Upper lobe of left lung (tissue), 6 donors: ENCODE measurements at regions not wholly inside any gene's neighbourhood (a gene's known extent, or its start where the extent isn't known, plus 50 kb on each side); places are given as distances from the start of the nearest gene placed in this dataset.

ENCODE experiments used
- ATAC-seq, 2 donors: fragments of 200-7000 bp; cut with Tn5 transposase; one replicate each; pipeline ENCODE4 v1.9.1; 2022; ENCODE audit warnings: mild to moderate bottlenecking in 2 of 2, moderate library complexity in 2 of 2; ENCODE audit not compliant: low FRiP score in 2 of 2
- DNase-seq, 2 donors: peaks; one replicate each; pipeline ENCODE4 v3.0.0-alpha.2; 2019 to 2020
- H3K27ac ChIP-seq, 4 donors: fragments of 200-600 bp; sonication (generic); one replicate each; pipeline ENCODE4 v1.5.1; 2016 to 2019
- H3K27me3 ChIP-seq, 4 donors: fragments of 200-600 bp; sonication (generic); one replicate each; pipeline ENCODE4 v1.5.1; 2017 to 2019
- H3K36me3 ChIP-seq, 4 donors: fragments of 200-600 bp; sonication (generic); one replicate each; pipeline ENCODE4 v1.5.1; 2016 to 2019
- H3K4me1 ChIP-seq, 4 donors: fragments of 200-600 bp; sonication (generic); one replicate each; pipeline ENCODE4 v1.5.1; 2018 to 2019
- H3K4me3 ChIP-seq, 4 donors: fragments of 200-600 bp; sonication (generic); one replicate each; pipeline ENCODE4 v1.5.1; 2017 to 2019; ENCODE audit warnings: mild to moderate bottlenecking in 2 of 4, moderate library complexity in 1 of 4
- H3K9me3 ChIP-seq, 4 donors: fragments of 200-600 bp; sonication (generic); one replicate each; pipeline ENCODE4 v1.5.1; 2018 to 2019
- EP300 ChIP-seq, 4 donors: sonication (generic); formaldehyde crosslinking; IDR thresholded peaks; one replicate each; pipeline ENCODE4 v1.5.1; 2017; ENCODE audit warnings: antibody characterized with exemption in 4 of 4, control low read depth in 2 of 4
- POLR2A ChIP-seq, 4 donors: fragments of 450-650 bp; IDR thresholded peaks; one replicate each; pipeline ENCODE4 v1.5.1; 2016 to 2017; ENCODE audit warnings: antibody characterized with exemption in 4 of 4, mild to moderate bottlenecking in 2 of 4
- POLR2AphosphoS5 ChIP-seq, 2 donors: sonication (generic); formaldehyde crosslinking; IDR thresholded peaks; one replicate each; pipeline ENCODE4 v1.5.1; 2017; ENCODE audit warnings: antibody characterized with exemption in 2 of 2
- WGBS, 2 donors: methylation state at CpG; one replicate each; pipeline ENCODE4 v1.1.5; 2017 to 2018; 5-methylcytosine and 5-hydroxymethylcytosine counted together
- TF ChIP-seq, protein P1 (sequence below), 6 experiments: fragments of 450-650 bp in 4 of 6; fragments of 200-600 bp in 2 of 6; sonication (generic) in 2 of 6; IDR thresholded peaks; one replicate each; pipeline ENCODE4 v1.5.1; 2016 to 2019; ENCODE audit warnings: antibody characterized with exemption in 6 of 6
- donor health status: DM: no; HTN: no; CAD: no; lungs with moderate emphysema.
- donor health status: DM: no; HTN: yes; CAD: no; lungs with severe emphysema.

DNA sequence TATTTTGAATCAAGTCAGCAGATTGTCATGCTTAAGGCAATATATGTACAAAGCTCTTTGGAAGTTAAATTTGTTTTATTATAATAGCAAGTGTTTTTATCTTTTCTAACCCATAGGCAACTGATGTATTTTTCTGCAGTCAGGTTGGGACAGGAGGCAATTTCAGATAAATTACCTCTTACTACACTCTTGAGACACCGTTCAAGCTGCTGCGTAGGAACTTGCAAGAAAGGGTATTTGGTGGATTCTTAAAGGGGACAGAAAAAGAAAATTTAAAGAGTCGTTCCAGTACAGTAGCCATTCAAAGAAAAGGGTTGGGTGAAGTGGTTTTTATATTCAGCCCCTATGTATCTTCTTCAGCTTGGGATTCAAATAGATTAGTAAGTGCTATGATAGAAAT, 112.4 kb upstream of the APC start:
- no peaks in the 10 kb centered on the region for H3K27me3 ChIP-seq
- H3K27ac ChIP-seq: no peak overlapping the region
- ATAC-seq: no peak
- no peak for DNase-seq
- no peaks in the 10 kb centered on the region for H3K36me3 ChIP-seq
- H3K4me3 ChIP-seq: no peak overlapping the region
- no peaks in the 10 kb centered on the region for H3K4me1 ChIP-seq
- 44 to 75% methylated on average over 3 of the region's 3 CpGs for WGBS, 2 donors
- no peaks in the 10 kb centered on the region for H3K9me3 ChIP-seq
- TF ChIP-seq POLR2A (IDR thresholded peaks at IDR 0.05): no peak
- TF ChIP-seq POLR2AphosphoS5 (IDR thresholded peaks at IDR 0.05): no peak
- TF ChIP-seq, protein P1, sequence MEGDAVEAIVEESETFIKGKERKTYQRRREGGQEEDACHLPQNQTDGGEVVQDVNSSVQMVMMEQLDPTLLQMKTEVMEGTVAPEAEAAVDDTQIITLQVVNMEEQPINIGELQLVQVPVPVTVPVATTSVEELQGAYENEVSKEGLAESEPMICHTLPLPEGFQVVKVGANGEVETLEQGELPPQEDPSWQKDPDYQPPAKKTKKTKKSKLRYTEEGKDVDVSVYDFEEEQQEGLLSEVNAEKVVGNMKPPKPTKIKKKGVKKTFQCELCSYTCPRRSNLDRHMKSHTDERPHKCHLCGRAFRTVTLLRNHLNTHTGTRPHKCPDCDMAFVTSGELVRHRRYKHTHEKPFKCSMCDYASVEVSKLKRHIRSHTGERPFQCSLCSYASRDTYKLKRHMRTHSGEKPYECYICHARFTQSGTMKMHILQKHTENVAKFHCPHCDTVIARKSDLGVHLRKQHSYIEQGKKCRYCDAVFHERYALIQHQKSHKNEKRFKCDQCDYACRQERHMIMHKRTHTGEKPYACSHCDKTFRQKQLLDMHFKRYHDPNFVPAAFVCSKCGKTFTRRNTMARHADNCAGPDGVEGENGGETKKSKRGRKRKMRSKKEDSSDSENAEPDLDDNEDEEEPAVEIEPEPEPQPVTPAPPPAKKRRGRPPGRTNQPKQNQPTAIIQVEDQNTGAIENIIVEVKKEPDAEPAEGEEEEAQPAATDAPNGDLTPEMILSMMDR (IDR thresholded peaks at IDR 0.05): no peak
- TF ChIP-seq EP300 (IDR thresholded peaks at IDR 0.05): no peak

DNA sequence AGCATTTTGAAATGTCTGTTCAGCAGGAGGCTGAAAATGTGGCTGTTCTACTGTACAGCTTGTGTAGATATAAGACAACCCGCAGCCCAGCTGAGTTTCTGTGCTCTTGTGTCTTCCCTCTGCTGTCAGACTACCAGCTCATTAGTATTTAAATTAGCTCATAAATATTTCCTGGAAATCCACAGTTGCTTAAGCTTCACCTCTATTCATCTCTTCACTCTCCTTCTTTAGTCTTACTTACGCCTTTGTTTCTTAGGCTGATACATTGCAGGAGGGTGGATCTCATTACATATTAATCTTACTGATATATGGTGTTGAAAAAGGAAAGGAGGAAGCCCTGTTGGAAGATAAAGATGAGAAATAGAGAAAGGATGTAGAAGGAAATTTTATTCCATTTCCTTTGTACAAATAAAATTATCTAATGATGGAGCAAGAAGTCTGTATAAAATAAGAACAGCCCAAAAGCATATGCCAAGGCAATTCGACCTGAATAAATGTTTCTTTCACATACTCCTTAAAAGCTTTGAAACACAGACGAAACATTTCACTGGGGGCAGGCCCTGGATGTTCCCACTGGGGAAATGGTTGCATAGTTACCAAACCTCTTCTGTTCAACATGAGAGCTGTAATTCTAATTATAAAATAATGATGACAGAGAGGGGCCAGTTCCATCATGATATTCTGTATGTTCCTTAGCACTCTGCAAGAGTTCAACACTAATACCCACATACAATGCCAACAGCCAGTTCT, 111.8 kb upstream of the APC start:
- ATAC-seq (no peak), DNase-seq (no peak)
- TF ChIP-seq, protein P1 (IDR thresholded peaks at IDR 0.05): no peak
- no peak for TF ChIP-seq POLR2A (IDR thresholded peaks at IDR 0.05)
- no peak for TF ChIP-seq EP300 (IDR thresholded peaks at IDR 0.05)
- no peak for TF ChIP-seq POLR2AphosphoS5 (IDR thresholded peaks at IDR 0.05)
- 72 to 78% methylated on average over 4 of the region's 4 CpGs for WGBS, 2 donors
- no peak overlapping the region for H3K27ac ChIP-seq
- no peaks in the 10 kb centered on the region for H3K9me3 ChIP-seq
- H3K4me1 ChIP-seq: no peaks in the 10 kb centered on the region
- H3K27me3 ChIP-seq: no peaks in the 10 kb centered on the region
- no peak overlapping the region for H3K4me3 ChIP-seq
- no peaks in the 10 kb centered on the region for H3K36me3 ChIP-seq

DNA sequence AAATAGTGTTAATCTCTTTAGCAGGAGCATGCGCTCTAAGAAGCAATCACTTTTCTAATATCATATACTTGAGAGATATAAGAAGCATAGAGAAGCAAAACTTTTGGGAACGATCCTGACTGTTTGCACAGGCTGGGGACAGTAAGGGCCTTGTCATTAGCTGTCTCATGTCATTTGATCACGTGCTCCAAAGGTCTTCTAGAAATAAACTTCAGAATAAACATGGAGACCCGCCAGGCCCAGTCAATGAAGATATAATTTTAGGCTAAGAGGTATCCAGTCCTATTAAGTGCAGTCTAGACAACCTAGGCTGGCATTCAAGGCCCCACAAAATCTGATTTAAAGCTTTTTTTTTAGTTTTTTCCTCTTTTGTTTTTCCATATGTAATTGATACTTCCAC, 111.0 kb upstream of the APC start:
- no peaks in the 10 kb centered on the region for H3K36me3 ChIP-seq
- H3K4me3 ChIP-seq: no peak overlapping the region
- DNase-seq: no peak
- H3K27me3 ChIP-seq: no peaks in the 10 kb centered on the region
- TF ChIP-seq POLR2A (IDR thresholded peaks at IDR 0.05) (no peak), EP300 (IDR thresholded peaks at IDR 0.05) (no peak), POLR2AphosphoS5 (IDR thresholded peaks at IDR 0.05) (no peak)
- TF ChIP-seq, protein P1 (IDR thresholded peaks at IDR 0.05): no peak
- no peak overlapping the region for H3K27ac ChIP-seq
- H3K9me3 ChIP-seq: peaks cover 0 to 2% (median 0%) of the 10 kb centered on the region in 4 donors
- ATAC-seq: no peak
- 61 to 68% methylated on average over 4 of the region's 4 CpGs for WGBS, 2 donors
- H3K4me1 ChIP-seq: no peaks in the 10 kb centered on the region

DNA sequence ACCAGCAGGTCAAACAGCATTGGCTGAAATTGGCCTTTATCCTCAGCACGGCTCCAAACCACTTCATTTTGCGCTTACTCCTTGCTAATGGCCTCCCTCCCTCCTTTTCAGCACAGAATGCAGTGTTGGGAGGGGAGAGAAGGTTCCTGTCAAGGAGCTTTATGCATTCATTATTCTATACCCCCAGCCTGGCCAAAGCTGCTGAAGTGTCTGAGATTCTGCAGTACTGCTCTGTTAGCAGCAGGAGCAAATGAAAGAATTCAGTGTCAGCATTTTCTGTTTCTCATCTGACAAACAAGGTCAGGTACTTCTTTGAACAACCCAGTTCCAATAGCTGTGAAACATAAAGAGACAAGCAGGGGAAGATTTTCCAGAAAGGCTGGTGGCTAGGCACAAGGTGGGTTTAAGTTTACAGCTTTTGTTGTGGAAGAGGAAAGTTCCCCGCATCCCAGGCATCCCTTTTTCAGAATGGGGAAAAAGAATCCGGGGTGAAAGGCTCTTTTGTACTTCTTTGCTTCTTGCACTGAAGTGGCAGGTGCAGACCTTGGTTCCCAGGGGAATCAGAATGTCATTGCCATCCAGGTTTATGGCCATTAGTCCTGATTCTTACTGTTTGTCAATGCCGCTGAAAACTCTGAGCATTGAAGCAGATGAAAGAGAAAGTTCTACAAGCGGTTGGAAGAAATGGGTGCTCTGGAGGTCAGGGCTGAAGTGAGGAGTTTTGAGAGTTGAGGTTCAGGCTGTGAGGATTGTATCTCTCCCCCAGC, 109.3 kb upstream of the APC start:
- WGBS, 2 donors: 41 to 50% methylated on average over 6 of the region's 6 CpGs

More for the DNA sequence above, 109.3 kb upstream of the APC start:
- no peak for TF ChIP-seq EP300 (IDR thresholded peaks at IDR 0.05)
- TF ChIP-seq, protein P1 (IDR thresholded peaks at IDR 0.05): no peak
- no peak for TF ChIP-seq POLR2AphosphoS5 (IDR thresholded peaks at IDR 0.05)
- TF ChIP-seq POLR2A (IDR thresholded peaks at IDR 0.05): no peak
- Histone ChIP-seq H3K27ac (no peak overlapping the region), H3K27me3 (no peaks in the 10 kb centered on the region), H3K4me3 (no peak overlapping the region), H3K36me3 (no peaks in the 10 kb centered on the region), H3K9me3 (peaks cover 0 to 6% (median 0%) of the 10 kb centered on the region in 4 donors), H3K4me1 (no peaks in the 10 kb centered on the region)
- ATAC-seq: no peak
- no peak for DNase-seq
